ENCODE measurements at regions not wholly inside any gene's neighbourhood (a gene's known extent, or its start where the extent isn't known, plus 50 kb on each side); places are given as distances from the start of the nearest gene placed in this dataset.

DNA sequence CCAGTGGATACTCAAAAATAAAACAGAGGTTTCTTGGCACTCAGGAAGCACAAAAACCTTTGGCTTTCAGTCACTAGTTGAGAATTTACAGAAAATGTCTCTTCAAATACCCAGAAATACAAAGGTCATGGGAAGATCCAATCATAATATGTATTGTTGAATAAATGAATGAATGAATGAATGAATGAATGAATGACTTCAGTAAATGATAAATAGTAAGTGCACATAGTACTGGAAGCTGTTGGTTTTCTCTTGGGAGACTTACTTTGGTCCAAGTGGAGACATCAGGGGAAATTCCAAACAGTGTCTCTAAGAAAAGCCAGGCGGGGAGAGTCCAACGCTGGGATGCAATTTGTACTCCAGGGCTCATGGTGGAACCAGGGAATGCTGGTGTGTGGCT, 261.3 kb upstream of the KLHL29 start:
- DNase-seq = no peak

DNA sequence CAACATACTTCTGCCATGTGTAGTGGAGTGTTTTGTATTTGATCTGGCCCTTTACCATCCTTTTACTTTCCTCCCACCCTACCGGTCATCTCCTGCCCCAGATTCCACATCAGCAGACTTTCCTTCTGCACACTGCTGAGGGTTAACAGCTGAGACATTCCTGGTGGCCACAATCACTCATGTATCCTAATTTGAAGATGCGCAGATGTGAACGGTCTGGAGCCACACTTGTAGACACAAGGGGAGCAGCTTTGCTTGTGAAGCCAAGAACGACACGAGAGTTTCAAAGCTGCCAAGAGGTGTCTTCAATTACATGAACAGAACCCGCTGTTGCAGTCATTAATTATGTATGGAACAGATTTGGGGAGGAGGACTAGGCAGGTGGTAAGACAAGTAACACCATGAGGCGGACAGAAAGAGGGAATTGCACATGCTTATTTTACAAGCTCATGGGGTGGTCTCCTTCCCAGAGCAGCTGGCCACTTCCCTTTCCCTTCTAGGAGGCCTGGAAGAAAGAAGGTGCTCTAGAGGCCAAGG, 260.7 kb upstream of the KLHL29 start:
- no peak for DNase-seq

DNA sequence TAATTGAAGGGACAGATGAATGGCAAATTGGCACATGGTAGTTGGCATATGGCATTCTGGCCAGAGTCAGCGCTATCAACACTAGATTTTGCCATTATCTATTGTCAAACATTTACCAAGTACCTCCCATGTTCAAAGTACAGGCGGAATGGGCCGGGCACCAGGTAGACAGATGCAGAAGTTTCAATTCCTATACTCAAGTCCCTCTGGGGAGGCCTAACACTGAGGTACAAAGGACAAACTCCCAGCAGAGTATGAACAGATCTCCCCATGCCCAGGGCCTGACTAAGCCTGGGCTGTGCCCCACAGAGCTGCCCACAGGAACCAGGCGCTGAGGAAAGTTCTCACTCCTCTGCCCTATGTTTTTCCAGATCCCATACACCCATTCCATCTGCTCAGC, 257.5 kb upstream of the KLHL29 start:
- no peak for DNase-seq

DNA sequence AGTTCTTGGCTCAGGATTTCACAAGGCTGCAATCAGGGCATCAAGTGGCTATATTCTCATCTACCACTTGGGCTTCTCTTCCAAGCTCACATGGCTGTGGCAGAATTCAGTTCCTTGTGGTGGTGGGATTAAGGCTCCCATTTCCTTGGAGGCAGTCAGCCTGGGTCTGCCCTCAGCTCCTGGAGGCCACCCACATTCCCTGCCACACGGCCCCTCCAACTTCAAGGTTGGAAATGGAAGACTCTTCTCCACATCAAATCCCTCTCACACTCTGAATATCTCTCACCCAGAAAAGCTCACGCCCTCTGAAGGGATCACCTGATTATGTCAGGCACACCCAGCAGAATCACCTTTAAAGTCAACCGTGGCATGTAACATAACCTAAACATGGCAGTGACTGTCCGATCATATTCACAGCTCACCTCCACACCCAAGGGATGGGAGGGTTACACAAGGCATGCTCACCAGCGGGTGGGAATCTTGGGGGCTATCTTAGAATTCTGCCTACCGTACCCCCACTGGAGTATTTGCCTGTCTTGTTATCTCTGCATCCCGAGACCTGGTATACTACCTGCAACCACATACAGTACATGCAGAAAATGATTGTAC, 256.2 kb upstream of the KLHL29 start:
- DNase-seq = no peak

DNA sequence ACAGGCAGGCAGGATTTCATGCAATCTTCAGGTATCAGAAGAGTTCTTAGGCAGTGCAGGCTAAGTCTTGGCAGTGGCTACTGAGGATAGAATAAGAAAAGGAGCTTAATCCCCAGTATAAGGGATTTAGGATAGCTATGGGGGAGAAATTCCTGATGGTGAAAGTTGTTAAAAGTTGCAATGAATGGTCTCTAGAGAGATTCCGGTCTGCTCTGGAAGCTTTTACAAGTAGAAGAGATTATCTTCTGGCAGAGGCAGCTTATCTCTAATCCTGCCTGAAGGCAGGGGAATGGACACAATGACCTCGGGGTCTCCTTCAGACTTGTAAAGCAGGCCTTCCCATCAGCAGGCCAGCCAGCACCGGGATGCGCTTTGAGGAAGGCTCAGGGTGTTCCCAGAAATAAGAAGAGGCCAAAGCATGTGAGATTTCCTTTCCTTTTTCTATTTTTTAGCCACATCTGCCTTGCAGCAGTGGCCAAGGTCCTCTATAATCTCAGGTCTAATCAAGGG, 253.9 kb upstream of the KLHL29 start:
- DNase-seq = no peak

DNA sequence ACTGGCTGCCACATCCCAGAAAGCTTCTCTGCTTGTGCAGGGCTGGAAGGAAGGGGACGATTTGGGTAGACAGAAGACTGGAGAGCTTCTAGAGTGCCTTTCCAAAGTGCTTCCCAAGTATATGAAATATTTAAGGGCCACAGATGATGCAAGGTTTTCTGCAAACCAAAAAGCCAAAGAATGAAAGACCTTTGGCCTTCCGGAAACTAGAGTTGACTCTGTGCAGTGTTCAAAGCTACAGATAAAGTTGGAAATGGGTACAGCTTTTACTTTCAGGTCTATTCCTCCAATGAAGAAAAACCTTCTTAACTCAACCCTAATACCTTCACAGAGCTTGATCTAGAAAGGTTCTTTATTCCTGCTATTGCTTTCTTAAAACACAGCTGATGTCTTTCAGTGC, 253.0 kb upstream of the KLHL29 start:
- no peak for DNase-seq

DNA sequence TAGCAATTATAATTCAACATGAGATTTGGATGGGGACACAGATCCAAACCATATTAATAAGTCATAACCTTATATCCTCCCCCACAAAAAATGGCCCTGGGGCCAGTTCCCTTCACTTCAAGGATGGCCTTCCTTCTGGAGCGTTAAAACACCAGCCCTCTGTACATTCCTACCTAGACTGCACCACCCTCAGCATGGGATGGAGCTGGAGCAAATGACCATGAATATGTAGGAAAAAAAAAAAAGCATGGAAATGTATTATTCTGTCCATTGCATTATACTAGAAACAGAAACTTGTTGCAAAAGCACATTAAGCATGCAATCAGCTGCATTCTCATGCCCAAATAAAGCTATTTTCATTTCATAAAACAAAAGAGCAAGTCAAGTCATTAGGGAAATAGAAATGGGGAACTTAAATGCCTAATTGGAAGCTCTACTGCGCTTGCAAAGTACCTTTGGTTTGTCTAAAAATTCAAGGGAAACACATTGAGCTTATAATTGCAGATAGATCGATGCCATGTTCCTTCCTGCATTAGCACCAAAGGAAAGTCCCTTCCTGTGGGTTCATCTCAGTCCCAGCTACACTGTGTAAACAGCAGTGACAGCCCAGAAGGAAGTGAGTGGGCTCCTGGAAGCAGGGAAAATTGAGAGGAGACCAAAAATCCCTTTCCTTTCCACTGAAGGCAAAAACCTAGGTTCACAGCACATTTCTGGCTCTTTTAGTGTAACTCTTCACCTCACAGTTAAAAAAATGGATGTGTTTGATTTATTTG, 252.0 kb upstream of the KLHL29 start:
- no peak for DNase-seq

DNA sequence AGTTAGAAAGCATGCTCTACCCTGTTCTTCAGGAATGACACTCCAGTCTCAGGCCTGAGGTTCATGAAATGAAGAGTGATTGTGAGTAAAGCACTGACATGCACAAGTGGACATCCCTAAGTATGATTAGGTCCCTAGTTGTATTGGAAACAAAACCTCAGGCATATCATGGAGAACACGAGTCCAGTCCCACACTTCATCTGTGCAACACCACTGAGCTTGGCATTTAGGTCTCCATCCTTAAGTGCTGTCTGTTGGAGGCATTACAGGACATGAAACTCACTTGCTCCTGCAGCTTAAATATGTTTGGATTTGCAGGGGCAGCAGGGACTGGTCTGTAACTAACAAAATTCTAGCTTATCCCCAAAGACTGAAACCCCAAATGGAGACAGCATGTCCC, 250.3 kb upstream of the KLHL29 start:
- no peak for DNase-seq

DNA sequence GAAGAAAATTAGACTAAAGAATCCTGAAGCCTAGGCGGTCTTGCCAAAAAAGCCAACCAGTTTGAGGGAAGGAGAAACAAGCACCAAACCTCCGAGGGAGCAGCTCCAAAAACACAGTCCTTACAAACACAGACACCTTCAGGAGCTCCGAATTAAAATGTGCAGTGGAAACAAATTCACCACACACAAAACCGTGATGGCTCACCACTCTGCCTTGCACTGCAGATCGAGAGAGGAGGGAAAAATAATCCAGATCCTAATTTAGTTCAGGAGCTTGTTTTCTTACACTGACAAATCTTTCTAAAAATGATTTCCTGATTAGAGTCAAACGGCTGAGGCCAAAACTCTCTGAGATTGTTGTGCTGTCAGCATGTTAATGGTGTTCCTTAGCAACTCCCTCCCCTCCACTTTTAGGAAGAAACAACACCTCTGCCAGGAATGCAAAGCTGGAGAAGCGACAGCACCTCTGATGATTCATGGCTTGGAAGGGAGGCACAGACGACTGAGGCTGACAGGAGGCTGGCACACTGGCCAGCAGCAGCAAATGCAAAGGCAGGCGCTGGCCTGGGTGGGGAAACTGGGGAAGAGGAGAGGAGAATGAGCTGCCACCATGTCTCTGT, 249.4 kb upstream of the KLHL29 start:
- DNase-seq = no peak

DNA sequence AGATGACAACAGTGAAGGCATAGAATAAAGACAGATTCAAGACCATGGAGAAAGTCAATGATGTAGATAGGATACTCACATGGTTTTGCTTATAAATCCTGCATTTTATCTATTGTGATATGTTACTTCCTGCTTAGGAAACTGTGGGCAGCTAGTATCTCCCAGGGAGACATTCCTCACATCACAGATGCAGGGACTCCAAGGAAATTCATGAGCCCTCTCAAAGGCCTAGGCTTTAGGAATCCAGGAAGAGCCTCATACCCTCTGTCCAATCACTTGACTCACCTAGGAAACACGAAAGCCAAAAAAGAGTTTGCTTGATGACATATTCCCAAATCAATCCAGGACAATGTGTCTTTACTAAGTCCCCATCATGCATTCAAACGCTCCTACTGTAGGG, 247.8 kb upstream of the KLHL29 start:
- DNase-seq = no peak

DNA sequence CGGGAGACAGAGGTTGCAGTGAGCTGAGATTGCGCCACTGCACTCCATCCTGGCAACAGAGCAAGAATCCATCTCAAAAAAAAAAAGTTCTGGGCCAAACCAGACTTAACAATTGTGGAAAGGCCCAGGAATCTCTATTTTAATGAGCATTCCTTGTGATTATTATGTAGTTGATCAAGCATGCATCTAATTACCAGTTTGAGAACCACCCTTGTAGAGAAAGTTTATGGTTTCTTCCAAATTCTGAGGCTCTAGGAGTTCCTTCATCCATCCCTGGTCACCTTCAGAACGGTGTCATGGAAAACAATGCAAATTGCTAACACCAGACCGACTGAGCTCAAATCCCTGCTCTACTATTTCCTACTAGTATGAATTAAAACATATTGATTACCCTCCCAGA, 246.3 kb upstream of the KLHL29 start:
- DNase-seq = no peak

DNA sequence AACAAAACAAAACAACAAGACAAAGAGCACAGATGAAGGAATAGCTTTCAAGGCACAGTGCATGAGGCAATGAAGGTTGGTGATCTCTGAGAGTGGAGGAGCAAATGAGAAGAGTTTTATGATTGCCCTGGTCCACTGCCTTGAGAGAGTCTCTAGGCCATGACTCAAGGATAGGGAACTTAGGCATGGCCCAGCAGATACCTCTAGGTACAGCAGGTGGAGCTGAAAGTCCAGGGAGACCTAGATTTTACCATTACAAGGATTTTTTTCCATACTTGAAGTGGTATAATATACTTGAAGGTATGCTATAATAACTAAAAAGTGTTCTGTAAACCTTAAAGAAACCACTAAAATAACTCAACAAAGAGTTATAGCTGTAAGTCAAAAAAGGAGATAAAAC, 239.5 kb upstream of the KLHL29 start:
- no peak for DNase-seq

DNA sequence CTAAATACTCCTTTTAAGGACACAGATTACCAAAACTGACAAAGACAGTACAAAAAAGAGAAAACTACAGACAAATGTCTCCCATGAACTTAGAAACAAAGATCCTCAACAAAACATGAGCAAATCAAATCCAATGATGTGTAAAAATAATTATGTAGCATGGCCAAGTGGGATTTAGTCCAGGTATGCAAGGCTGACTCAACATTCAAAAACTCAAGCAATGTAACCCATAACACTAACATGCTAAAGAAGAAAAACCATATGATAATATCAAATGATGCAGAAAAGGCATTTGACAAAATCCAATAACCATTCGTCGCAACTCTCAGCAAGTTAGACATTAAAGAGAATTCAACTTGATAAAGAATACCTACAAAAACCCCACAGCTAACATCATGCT, 239.0 kb upstream of the KLHL29 start:
- DNase-seq = no peak

DNA sequence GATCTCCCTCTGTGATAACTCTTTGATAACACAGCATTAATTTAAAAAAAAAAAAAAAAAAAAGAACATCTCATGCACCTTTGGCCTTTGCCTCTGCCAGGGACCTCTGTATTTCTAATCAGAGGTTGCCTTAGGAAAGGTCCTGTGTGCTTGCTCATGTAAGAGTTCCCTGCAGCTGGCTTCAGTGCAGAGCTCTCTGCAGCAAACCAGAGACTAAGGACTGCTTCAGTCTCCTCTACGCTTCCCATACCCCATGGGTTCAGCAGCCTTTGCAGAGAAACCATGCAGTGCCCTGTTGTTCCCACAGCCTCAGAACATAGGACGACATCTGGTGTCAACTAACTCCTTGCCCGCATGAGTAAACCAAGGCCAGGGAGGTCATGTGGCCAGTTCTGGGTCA, 236.6 kb upstream of the KLHL29 start:
- no peak for DNase-seq

DNA sequence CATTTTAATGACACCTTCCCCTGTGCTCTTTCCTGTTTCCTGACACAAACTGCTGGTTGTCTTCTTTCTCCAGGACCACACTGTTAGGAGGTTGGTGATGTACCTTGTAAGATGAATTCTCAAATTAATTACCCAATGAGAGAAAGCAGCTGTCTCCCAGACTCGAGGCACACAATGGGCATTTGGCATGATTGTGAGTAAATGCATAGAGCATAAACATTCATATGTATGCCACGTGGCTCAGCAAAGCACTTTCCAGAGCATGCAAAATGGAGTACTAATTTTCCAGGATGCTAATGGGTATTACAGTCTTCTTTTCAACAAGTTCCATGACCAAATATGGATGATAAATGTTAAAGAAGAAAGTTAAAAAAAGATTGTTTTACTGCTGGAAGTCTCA, 235.2 kb upstream of the KLHL29 start:
- DNase-seq = no peak

DNA sequence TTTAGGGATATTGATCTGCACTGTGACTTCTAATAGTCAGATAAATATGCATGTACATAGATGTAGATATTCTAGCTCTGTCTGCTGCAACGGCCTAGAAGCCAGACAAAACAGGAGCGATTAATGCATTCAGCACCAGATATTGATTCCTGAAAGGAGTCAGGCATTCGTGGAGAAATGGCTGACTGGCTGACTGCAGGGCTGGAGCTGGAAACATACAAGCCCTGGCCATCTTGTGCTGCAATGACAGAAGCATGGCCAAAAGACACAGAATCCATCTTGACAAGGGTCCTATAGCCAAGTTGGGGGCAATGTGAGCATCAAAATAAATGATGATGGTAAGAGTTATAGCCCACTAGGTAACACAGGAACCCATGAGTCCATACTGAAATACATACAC, 231.5 kb upstream of the KLHL29 start:
- no peak for DNase-seq

DNA sequence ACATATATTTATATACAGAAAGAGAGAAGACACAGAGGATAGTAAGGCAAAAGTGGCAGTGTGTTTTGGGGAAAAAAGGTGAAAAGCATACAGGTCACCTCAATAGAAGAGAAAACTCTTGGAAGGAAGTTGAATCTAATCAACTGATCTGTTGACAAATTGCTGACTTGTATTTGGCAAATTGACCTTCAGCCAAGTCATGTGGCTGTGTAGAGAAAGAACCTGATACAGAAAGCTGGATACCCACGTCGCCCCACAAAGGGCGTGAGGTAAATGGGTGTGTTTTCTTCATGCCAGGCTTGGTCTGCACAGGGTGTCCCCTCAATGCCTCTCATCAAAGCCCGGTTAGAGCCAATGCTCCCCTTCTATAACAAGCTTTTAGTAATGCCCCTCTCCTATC, 230.0 kb upstream of the KLHL29 start:
- DNase-seq = no peak

DNA sequence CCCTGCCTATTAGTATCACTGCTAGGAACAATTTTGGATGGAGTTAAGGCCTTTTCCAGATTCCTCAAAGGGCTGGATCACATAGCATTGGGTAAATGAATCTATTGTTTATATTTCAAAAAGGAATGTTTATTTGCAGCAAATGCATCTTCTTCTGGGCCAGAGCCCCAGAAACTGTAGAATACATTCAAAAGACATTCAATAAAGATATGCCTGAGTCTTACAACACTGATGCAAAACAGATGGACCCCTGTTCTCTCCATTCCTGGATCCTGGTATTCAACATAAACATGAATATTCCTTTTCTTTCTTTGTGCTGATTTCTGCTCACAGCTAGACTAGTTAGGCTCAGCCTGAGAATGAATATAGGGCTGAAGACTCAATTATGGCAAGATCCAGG, 227.2 kb upstream of the KLHL29 start:
- DNase-seq = no peak

DNA sequence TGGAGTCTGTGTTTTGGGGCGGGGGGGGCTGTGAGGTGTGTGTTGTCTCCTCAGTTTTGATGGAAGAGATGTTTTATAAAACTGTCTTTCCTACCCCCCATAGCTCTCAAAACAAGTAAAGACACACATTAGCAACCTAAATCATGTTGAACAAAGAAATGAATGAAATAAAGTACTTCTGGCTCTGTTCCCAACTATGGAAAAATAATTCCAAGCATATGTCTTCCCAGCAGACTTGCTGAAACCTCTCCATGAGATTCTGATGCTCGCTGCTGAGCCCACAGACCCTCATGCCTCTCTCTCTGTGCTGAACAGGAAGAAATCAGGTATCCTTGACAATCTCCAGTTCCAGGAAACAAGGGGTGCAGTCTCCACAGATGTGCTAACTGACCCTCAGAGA, 226.7 kb upstream of the KLHL29 start:
- DNase-seq = no peak

DNA sequence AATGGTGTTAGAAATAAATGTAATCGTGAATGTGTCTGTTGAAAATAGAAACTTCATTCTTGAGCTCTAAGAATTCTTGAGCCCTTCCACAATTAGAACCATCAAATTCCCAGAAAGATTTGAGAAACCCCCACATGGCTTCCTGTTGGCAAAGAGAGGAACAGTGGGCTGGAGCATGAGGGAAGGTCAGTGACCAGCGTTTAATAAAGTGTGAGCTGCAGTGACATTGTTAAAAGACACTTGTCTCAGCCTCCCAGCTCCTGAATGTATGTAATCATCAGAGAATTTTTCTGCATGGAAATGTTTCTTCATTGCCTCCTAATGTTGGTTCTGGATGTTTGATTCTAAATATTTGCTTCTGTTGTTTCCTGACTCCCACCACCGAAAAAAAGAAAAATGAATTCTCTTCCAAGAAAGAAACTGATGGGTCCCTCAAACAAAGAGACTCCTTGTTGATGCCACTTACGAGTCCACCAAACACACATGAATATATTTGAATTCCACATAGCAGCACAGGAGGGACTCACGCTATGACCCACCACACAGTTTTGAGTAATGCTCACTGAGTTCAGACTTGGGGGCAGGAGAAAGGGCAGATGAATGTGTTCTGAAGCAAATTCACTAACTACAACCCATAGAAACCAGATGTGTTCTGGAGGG, 225.1 kb upstream of the KLHL29 start:
- DNase-seq = no peak

DNA sequence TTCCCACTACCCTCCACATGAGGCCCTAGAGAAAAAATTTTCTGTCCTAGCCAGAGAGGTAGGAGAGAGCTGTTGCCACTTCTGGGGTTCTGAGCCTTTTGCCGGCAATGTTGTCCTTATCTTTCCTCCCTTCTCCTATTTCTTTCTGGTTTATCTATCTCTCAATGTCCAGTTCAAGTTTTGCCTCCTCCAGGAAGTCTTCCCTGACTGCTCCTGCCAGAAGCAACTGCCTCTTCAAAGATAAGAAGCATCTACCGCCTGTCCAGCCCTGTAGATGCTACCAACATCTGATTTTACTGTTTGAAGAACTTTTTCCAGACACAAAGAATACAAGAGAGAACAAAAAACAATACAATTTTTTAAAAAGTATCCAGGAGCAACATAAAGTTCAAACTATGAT, 220.8 kb upstream of the KLHL29 start:
- no peak for DNase-seq

DNA sequence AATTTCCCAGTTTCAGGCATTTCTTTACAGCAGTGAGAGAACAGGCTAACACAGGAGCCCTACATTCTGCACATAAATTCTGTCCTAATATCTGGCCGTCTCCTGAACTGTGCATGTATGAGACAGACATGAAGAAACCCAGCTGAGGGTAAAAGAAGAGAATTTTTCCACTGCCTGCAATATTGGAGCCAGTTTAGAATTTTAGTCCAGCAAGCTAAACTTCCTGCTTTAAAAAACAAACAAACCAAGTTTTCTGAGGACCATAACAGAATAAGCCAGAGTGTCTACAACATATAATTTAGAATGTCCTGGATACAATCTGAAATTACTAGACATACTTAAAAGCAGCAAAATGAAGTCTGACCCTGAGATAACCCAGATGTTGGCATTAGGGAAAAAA, 215.1 kb upstream of the KLHL29 start:
- DNase-seq = no peak

DNA sequence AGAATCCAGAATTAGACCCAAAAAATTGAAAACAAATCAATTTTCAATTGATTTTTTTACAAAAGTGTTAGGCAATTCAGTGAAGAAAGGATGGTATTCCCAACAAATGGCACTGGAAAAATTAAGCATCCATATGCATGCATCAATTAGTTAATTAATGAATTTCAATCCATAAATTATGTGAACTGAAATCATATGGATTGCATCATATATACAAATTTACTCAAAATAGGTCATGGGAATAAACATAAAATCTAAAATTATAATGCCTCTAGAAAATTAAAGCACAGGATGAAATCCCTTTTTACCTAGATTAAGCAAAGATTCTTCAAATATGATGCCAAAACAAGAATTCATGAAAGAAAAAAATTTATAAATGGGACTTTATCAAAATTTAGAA, 213.9 kb upstream of the KLHL29 start:
- no peak for DNase-seq

DNA sequence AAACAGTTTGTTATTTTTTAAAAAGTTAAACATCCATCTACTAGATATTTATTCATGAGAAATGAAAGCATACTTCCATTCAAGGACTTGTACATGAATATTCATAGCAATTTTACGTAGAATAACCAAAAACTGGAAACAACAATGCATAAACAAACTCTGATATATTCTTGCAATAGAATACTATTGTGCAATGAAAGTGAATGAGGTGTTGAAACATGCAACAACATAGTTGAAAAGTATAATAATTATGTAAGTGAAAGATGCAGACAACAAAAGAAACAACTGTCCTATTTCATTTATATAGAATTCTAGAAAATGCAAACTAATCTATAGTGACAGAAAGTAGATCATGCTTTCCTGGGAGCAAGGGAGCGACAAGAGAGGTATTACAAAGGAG, 206.6 kb upstream of the KLHL29 start:
- no peak for DNase-seq
